ENCODE measurements at regions not wholly inside any gene's neighbourhood (a gene's known extent, or its start where the extent isn't known, plus 50 kb on each side); places are given as distances from the start of the nearest gene placed in this dataset.

DNA sequence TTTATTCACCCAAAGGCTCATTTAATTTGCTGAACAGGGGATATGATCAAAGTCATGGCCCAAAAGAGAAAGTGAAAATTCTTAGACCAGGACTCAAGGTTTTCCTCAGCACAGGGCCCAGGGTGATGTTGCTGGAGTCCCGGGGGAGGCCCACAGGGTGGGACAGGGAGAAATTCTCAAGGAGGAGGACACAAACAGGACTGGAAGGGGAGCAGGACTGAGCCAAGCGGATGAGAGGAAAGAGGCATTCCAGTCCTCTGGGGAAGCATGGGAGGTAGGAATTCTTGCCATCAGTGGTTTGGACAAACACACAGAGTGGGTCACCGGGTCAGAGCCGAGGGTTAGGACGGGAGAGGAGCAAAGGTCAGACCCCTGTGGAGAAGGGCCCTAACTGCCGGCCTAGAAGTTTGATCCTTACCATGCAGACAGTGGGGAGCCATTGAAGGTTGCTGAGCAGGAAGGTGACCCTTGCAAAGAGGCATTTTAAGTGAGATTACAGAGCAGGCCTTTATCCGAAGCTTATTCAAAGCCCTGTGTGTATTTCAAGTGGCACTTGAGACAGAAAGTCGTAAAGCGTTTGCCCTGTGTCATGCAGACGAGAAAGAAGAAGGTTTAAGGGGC lies 68.4 kb upstream of the PTGR2 start:
- peak overlapping the region; percentile 57 for H3K27ac ChIP-seq (ENCODE audit: low read depth, low read length)

DNA sequence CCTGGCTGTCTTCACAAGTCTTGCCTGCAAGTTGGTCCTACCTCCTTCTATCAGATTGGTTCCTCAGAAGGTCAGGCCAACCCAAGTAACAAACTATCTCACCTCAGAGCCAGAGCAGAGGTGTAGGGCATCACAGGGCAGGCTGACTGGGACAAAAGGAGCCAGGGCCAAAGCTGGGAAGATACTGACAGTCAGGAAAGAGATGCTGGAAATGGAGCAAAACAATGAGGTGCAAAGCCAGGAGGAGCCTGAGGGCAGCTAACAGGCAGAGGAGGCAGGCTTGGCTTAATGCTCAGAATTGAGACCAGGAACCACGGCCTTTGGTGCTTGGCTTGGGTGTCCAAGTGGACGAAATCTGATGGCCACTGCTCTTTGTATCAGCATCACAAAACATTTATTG lies 68.4 kb upstream of the PNMA1 start:
- ChIA-PET POLR2A (no interaction called here), CTCF (no interaction called here)
- Histone ChIP-seq H3K4me3 (ENCODE audit: low read depth, low read length) (no peak overlapping the region), H3K27me3 (ENCODE audit: control insufficient read depth, insufficient read depth, low read length) (no peaks in the 10 kb centered on the region), H3K27ac (ENCODE audit: low read depth, low read length) (no peak overlapping the region), H3K9me3 (ENCODE audit: control insufficient read depth, insufficient read depth, low read length) (no peaks in the 10 kb centered on the region; the same call in 1 of the 2 replicates)
- TF ChIP-seq, protein P1, sequence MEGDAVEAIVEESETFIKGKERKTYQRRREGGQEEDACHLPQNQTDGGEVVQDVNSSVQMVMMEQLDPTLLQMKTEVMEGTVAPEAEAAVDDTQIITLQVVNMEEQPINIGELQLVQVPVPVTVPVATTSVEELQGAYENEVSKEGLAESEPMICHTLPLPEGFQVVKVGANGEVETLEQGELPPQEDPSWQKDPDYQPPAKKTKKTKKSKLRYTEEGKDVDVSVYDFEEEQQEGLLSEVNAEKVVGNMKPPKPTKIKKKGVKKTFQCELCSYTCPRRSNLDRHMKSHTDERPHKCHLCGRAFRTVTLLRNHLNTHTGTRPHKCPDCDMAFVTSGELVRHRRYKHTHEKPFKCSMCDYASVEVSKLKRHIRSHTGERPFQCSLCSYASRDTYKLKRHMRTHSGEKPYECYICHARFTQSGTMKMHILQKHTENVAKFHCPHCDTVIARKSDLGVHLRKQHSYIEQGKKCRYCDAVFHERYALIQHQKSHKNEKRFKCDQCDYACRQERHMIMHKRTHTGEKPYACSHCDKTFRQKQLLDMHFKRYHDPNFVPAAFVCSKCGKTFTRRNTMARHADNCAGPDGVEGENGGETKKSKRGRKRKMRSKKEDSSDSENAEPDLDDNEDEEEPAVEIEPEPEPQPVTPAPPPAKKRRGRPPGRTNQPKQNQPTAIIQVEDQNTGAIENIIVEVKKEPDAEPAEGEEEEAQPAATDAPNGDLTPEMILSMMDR (IDR thresholded peaks at IDR 0.05; ENCODE audit: low read depth, low read length) = no peak
- no peak for DNase-seq (ENCODE audit: low read depth, low spot score)

More for the DNA sequence above, 68.4 kb upstream of the PTGR2 start:
- no peaks in the 10 kb centered on the region; the same call in 1 of the 2 replicates for H3K9me3 ChIP-seq (ENCODE audit: control insufficient read depth, insufficient read depth, low read length)
- CTCF ChIA-PET = no interaction called here
- H3K4me3 ChIP-seq (ENCODE audit: low read depth, low read length) = no peak overlapping the region
- TF ChIP-seq, protein P1 (IDR thresholded peaks at IDR 0.05; ENCODE audit: low read depth, low read length) = no peak
- H3K27me3 ChIP-seq (ENCODE audit: control insufficient read depth, insufficient read depth, low read length) = no peaks in the 10 kb centered on the region
- no peak for DNase-seq (ENCODE audit: low read depth, low spot score)
- POLR2A ChIA-PET = no interaction called here

DNA sequence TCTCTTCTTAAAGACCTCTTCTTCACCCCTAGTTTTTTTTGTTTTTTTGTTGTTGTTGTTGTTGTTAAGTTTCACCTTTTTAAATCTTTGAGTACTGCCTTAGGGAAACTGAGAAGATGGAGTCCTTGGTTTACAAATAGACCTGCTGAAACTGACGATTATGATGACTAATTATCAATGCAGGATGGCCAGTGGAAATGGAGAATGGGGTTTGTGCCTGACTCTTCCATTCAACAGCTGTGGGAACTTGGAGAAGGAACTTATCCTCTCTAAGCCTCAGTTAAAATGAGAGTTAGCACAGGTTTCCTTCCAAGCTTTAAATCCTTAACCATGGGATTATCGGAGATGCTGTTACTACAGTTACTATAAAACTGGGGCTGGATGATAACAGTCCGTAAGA lies 66.7 kb upstream of the PNMA1 start:
- no peak for DNase-seq (ENCODE audit: low read depth, low spot score)
- Histone ChIP-seq H3K4me3 (ENCODE audit: low read depth, low read length) (no peak overlapping the region), H3K9me3 (ENCODE audit: control insufficient read depth, insufficient read depth, low read length) (no peaks in the 10 kb centered on the region; the same call in 1 of the 2 replicates), H3K27ac (ENCODE audit: low read depth, low read length) (no peak overlapping the region), H3K27me3 (ENCODE audit: control insufficient read depth, insufficient read depth, low read length) (no peaks in the 10 kb centered on the region)
- CTCF ChIA-PET = no interaction called here
- TF ChIP-seq, protein P1 (IDR thresholded peaks at IDR 0.05; ENCODE audit: low read depth, low read length) = no peak
- POLR2A ChIA-PET = no interaction called here

DNA sequence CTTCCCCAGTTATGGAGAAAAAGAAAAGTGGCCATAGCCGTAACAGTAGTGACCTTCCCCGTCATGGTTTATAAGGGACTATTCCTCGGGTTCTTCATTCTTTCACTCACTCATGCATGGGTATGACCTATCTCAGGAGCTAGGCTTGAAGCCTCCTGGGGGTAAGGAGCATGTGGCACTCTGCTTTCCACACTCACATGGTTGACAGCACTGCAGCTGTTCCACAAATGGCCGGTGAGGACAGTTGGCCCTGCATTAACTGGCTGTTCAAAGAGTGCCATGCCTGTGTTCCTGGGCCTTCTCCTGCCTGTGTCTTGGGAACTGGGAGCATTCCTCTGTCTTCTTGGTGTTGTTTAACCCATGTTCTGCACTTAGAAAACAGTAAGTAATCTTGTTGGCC lies 66.2 kb upstream of the PNMA1 start:
- no peak for DNase-seq (ENCODE audit: low read depth, low spot score)
- CTCF ChIA-PET = no interaction called here
- TF ChIP-seq, protein P1 (IDR thresholded peaks at IDR 0.05; ENCODE audit: low read depth, low read length) = no peak
- Histone ChIP-seq H3K9me3 (ENCODE audit: control insufficient read depth, insufficient read depth, low read length) (no peaks in the 10 kb centered on the region), H3K27ac (ENCODE audit: low read depth, low read length) (no peak overlapping the region), H3K27me3 (ENCODE audit: control insufficient read depth, insufficient read depth, low read length) (no peaks in the 10 kb centered on the region), H3K4me3 (ENCODE audit: low read depth, low read length) (no peak overlapping the region)
- POLR2A ChIA-PET = no interaction called here

DNA sequence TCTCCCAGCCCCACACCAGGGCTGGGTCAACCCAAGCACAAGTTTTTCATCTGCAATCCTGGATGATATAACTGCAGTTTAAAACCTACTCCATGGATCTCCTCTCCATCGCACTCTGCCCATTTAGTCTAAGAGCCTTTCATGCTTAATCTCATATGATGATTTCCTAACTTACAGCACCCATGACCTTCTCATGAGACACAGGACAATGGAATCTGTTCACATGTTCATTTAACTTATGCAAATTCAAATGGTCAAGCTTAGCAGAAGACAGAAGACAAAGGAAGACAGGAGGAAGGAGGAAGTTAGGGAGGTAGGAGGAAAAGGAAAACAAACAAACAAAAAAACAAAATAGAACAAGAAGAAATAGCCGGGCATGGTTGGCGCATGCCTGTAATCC lies 64.6 kb upstream of the PNMA1 start:
- Histone ChIP-seq H3K27me3 (ENCODE audit: control insufficient read depth, insufficient read depth, low read length) (no peaks in the 10 kb centered on the region), H3K9me3 (ENCODE audit: control insufficient read depth, insufficient read depth, low read length) (no peaks in the 10 kb centered on the region), H3K27ac (ENCODE audit: low read depth, low read length) (no peak overlapping the region), H3K4me3 (ENCODE audit: low read depth, low read length) (no peak overlapping the region)
- ChIA-PET POLR2A (interaction anchor here (2.3 kb wide), 1 partner anchor 19 kb away, joined by 4 read pairs; a partner anchor contains a TSS), CTCF (no interaction called here)
- TF ChIP-seq, protein P1 (IDR thresholded peaks at IDR 0.05; ENCODE audit: low read depth, low read length) = no peak
- DNase-seq (ENCODE audit: low read depth, low spot score) = no peak
